IMR-90 (cell line): ENCODE measurements at regions not wholly inside any gene's neighbourhood (a gene's known extent, or its start where the extent isn't known, plus 50 kb on each side); places are given as distances from the start of the nearest gene placed in this dataset.

Experiments used
- ATAC-seq: fragments of 200-7000 bp; cut with Tn5 transposase; 2 replicates; pipeline ENCODE4 v1.9.1; 2020; ENCODE audit warnings: low read depth, mild to moderate bottlenecking, moderate library complexity
- BruUV-seq: library from RNA; stranded (reverse); fragments of 400-500 nt; replicated peaks from 2 replicates; lab custom pipeline; 2021; lab: Mats Ljungman, UMichigan
- CTCF ChIA-PET: fragments of 300-600 bp; formaldehyde crosslinking; extraction: SDS; loops from one replicate; lab custom pipeline; 2021; ENCODE audit warnings: antibody characterized with exemption; lab: Yijun Ruan, JAX
- POLR2A ChIA-PET: fragments of 300-600 bp; sonication (Branson Sonifier 250); formaldehyde crosslinking; loops from one replicate; lab custom pipeline; 2022; ENCODE audit warnings: antibody characterized with exemption; ENCODE audit not compliant: unreplicated experiment; lab: Charles Lee
- DNase-seq: peaks from one replicate; pipeline ENCODE4 v3.0.0; 2013
- H2AFZ ChIP-seq: replicated peaks from 2 replicates; pipeline ENCODE3; 2013; ENCODE audit warnings: low read length, mild to moderate bottlenecking; ENCODE audit not compliant: poor library complexity
- H2AK5ac ChIP-seq: 2 replicates; pipeline ENCODE4 v1.6.1; 2013; ENCODE audit warnings: low read depth, low read length, inconsistent platforms
- H2AK9ac ChIP-seq: replicated peaks from 2 replicates; pipeline ENCODE3; 2013; ENCODE audit warnings: mild to moderate bottlenecking, low read depth, low read length, moderate library complexity; ENCODE audit not compliant: poor library complexity
- H2BK120ac ChIP-seq: 2 replicates; pipeline ENCODE4 v1.6.1; 2013; ENCODE audit warnings: low read depth, low read length, inconsistent platforms
- H2BK15ac ChIP-seq: 3 replicates; pipeline ENCODE4 v1.6.1; 2013; ENCODE audit warnings: low read depth, low read length, inconsistent platforms
- H2BK20ac ChIP-seq: 2 replicates; pipeline ENCODE4 v1.6.1; 2013; ENCODE audit warnings: low read depth, mild to moderate bottlenecking, inconsistent platforms, low read length, moderate library complexity
- H2BK5ac ChIP-seq: 2 replicates; pipeline ENCODE4 v1.6.1; 2013; ENCODE audit warnings: mild to moderate bottlenecking, low read depth, low read length, inconsistent platforms; ENCODE audit not compliant: poor library complexity, severe bottlenecking
- H3K14ac ChIP-seq: replicated peaks from 2 replicates; pipeline ENCODE4 v1.6.1; 2013; ENCODE audit warnings: low read depth, low read length, inconsistent platforms
- H3K18ac ChIP-seq: 2 replicates; pipeline ENCODE4 v1.6.1; 2013; ENCODE audit warnings: low read depth, low read length, control low read depth
- H3K23ac ChIP-seq: 2 replicates; pipeline ENCODE4 v1.6.1; 2013; ENCODE audit warnings: low read depth, low read length, inconsistent platforms
- H3K27ac ChIP-seq: 2 replicates; pipeline ENCODE4 v1.5.1; 2013; ENCODE audit warnings: mild to moderate bottlenecking, control low read depth, low read length; ENCODE audit not compliant: insufficient read depth
- H3K27me3 ChIP-seq: 2 replicates; pipeline ENCODE4 v1.6.1; 2013; ENCODE audit warnings: low read length; ENCODE audit not compliant: control insufficient read depth, insufficient read depth
- H3K36me3 ChIP-seq: 2 replicates; pipeline ENCODE4 v1.6.1; 2013; ENCODE audit warnings: low read length, mixed read lengths; ENCODE audit not compliant: control insufficient read depth, insufficient read depth
- H3K4ac ChIP-seq: 2 replicates; pipeline ENCODE4 v1.6.1; 2013; ENCODE audit warnings: low read depth, low read length, inconsistent platforms
- H3K4me1 ChIP-seq: 2 replicates; pipeline ENCODE4 v1.6.1; 2013; ENCODE audit warnings: low read length, mixed read lengths; ENCODE audit not compliant: control insufficient read depth, insufficient read depth
- H3K4me2 ChIP-seq: 2 replicates; pipeline ENCODE4 v1.6.1; 2013; ENCODE audit warnings: low read depth, mild to moderate bottlenecking, control low read depth, low read length, moderate library complexity
- H3K4me3 ChIP-seq: 2 replicates; pipeline ENCODE4 v1.5.1; 2013; ENCODE audit warnings: low read depth, mild to moderate bottlenecking, control low read depth, low read length, moderate library complexity; ENCODE audit not compliant: insufficient read depth
- H3K56ac ChIP-seq: 2 replicates; pipeline ENCODE4 v1.6.1; 2013; ENCODE audit warnings: low read length, inconsistent platforms; ENCODE audit not compliant: insufficient read depth; ENCODE audit errors: extremely low read depth
- H3K79me1 ChIP-seq, 2 experiments: 2 replicates each; pipeline ENCODE4 v1.6.1; 2013; ENCODE audit warnings: low read length in 2 of 2, inconsistent platforms in 1 of 2, low read depth in 1 of 2
- H3K9ac ChIP-seq: 2 replicates; pipeline ENCODE4 v1.6.1; 2013; ENCODE audit warnings: low read depth, low read length, control low read depth
- H3K9me1 ChIP-seq: 2 replicates; pipeline ENCODE4 v1.6.1; 2013; ENCODE audit warnings: low read length, inconsistent platforms; ENCODE audit not compliant: insufficient read depth
- H3K9me3 ChIP-seq: 2 replicates; pipeline ENCODE4 v1.6.1; 2013; ENCODE audit warnings: low read length; ENCODE audit not compliant: control insufficient read depth, insufficient read depth
- H4K20me1 ChIP-seq: 2 replicates; pipeline ENCODE4 v1.6.1; 2013; ENCODE audit warnings: low read length, inconsistent platforms; ENCODE audit not compliant: insufficient read depth
- H4K5ac ChIP-seq: 2 replicates; pipeline ENCODE4 v1.6.1; 2013; ENCODE audit warnings: mild to moderate bottlenecking, low read depth, low read length, control low read depth
- H4K8ac ChIP-seq, 2 experiments: 2 replicates each; pipeline ENCODE4 v1.6.1; 2013; ENCODE audit warnings: low read depth in 2 of 2, low read length in 2 of 2, control low read depth in 1 of 2, inconsistent platforms in 1 of 2
- H4K91ac ChIP-seq: 2 replicates; pipeline ENCODE4 v1.6.1; 2013; ENCODE audit warnings: low read depth, low read length, inconsistent platforms; ENCODE audit not compliant: insufficient read depth
- BHLHE40 ChIP-seq: fragments of 150-350 bp; IDR thresholded peaks from 2 replicates; pipeline ENCODE4 v1.6.1; 2016; ENCODE audit warnings: mild to moderate bottlenecking, low read depth, low read length
- CEBPB ChIP-seq: IDR thresholded peaks from 2 replicates; pipeline ENCODE4 v1.6.1; 2012; ENCODE audit warnings: low read depth, low read length, improper control_type of control experiment
- CHD1 ChIP-seq: IDR thresholded peaks from 2 replicates; pipeline ENCODE4 v1.6.1; 2012; ENCODE audit warnings: low read depth, low read length, improper control_type of control experiment
- CTCF ChIP-seq: conservative IDR thresholded peaks from 2 replicates; pipeline ENCODE4 v1.5.1; 2012; ENCODE audit warnings: mild to moderate bottlenecking, low read depth, low read length, improper control_type of control experiment
- FOS ChIP-seq: fragments of 150-350 bp; IDR thresholded peaks from 2 replicates; pipeline ENCODE4 v1.6.1; 2016; ENCODE audit warnings: low read depth, low read length
- MAFK ChIP-seq: IDR thresholded peaks from 2 replicates; pipeline ENCODE4 v1.6.1; 2012; ENCODE audit warnings: low read depth, low read length, improper control_type of control experiment
- MAZ ChIP-seq: IDR thresholded peaks from 2 replicates; pipeline ENCODE4 v1.6.1; 2012; ENCODE audit warnings: low read depth, mild to moderate bottlenecking, low read length, improper control_type of control experiment, moderate library complexity, borderline replicate concordance
- MXI1 ChIP-seq: IDR thresholded peaks from 2 replicates; pipeline ENCODE4 v1.6.1; 2012; ENCODE audit warnings: low read depth, mild to moderate bottlenecking, low read length, moderate library complexity, borderline replicate concordance
- NFE2L2 ChIP-seq: fragments of 150-350 bp; IDR thresholded peaks from 2 replicates; pipeline ENCODE4 v1.6.1; 2016; ENCODE audit warnings: low read depth, mild to moderate bottlenecking, low read length
- POLR2A ChIP-seq: IDR thresholded peaks from 2 replicates; pipeline ENCODE4 v1.6.1; 2012; ENCODE audit warnings: mild to moderate bottlenecking, low read depth, low read length
- RAD21 ChIP-seq: IDR thresholded peaks from 2 replicates; pipeline ENCODE4 v1.6.1; 2012; ENCODE audit warnings: low read length, improper control_type of control experiment
- RCOR1 ChIP-seq: IDR thresholded peaks from 2 replicates; pipeline ENCODE4 v1.6.1; 2012; ENCODE audit warnings: mild to moderate bottlenecking, low read length, improper control_type of control experiment; ENCODE audit not compliant: insufficient replicate concordance
- RFX5 ChIP-seq: IDR thresholded peaks from 2 replicates; pipeline ENCODE4 v1.8.0; 2012; ENCODE audit warnings: low read depth, mild to moderate bottlenecking, low read length, moderate library complexity
- SMC3 ChIP-seq: fragments of 150-350 bp; IDR thresholded peaks from 2 replicates; pipeline ENCODE4 v1.6.1; 2016; ENCODE audit warnings: low read depth, mild to moderate bottlenecking, antibody characterized with exemption, low read length, moderate library complexity
- USF2 ChIP-seq: fragments of 150-350 bp; IDR thresholded peaks from 2 replicates; pipeline ENCODE4 v1.6.1; 2017; ENCODE audit warnings: mild to moderate bottlenecking, antibody characterized with exemption, low read length, low read depth
- WGBS, 2 experiments: methylation state at CpG; one replicate each; pipeline versions ENCODE4 v1.1.5 to v1.1.7; 2013; ENCODE audit warnings: missing lambda C conversion rate in 2 of 2; ENCODE audit not compliant: insufficient read length in 1 of 2; ENCODE audit errors: extremely low coverage in 2 of 2; 5-methylcytosine and 5-hydroxymethylcytosine counted together
- dilution Hi-C: fragments of 300-500 bp; cut with HindIII; formaldehyde crosslinking; loops from one replicate; pipeline ENCODE4 v1.14.3; 2018; ENCODE audit warnings: low sequenced_read_pairs; ENCODE audit not compliant: unreplicated experiment
- in situ Hi-C: fragments of 300-500 bp; cut with MboI; formaldehyde crosslinking; loops from 3 replicates; pipeline ENCODE4 v1.14.3; 2019; ENCODE audit warnings: low sequenced_read_pairs, inconsistent platforms, mixed read lengths
- intact Hi-C: fragments of 100-400 bp; cut with micrococcal nuclease; formaldehyde crosslinking; loops from 2 replicates; pipeline ENCODE4 v1.10.0; 2022
- TF ChIP-seq, protein P1 (sequence below): fragments of 150-350 bp; IDR thresholded peaks from 2 replicates; pipeline ENCODE4 v1.6.1; 2016; ENCODE audit warnings: low read depth, mild to moderate bottlenecking, low read length, moderate library complexity, borderline replicate concordance

DNA sequence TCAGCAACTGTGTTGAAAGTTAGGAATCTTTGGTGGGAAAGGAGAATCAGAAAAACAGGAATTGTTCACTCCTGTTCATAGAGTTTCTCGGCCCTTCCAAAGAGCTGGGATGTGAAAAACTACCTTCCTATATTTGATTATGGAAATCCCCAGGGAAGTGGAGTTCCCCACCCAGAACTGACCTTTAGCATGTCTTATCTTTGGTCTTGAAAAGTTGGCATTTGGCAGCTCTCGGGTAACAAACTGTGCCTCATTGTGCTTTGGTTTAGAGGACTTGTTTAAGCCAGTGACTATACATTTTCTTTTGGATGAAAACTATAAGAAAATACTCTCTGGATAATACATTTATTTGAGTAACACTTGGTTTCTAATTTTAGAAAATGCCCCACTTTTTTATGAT, 51.3 kb upstream of the CERS6 start:
- H3K4ac ChIP-seq = no peak overlapping the region
- no peak overlapping the region for H2BK15ac ChIP-seq
- no peak overlapping the region for H2AFZ ChIP-seq
- H4K5ac ChIP-seq = no peak overlapping the region
- no peak overlapping the region for H2BK5ac ChIP-seq
- H4K91ac ChIP-seq = no peak overlapping the region
- CTCF ChIA-PET = no interaction called here
- dilution Hi-C loops (no loop called here), intact Hi-C loops (no loop called here), in situ Hi-C loops (no loop called here)
- H3K27me3 ChIP-seq = no peaks in the 10 kb centered on the region; the same call in 1 of the 2 replicates
- no peak overlapping the region for H3K4me3 ChIP-seq
- no peaks in the 10 kb centered on the region for H3K79me1 ChIP-seq
- no peaks in the 10 kb centered on the region for H3K9me3 ChIP-seq
- DNase-seq (no peak), ATAC-seq (no peak)
- no peaks in the 10 kb centered on the region for H3K36me3 ChIP-seq
- WGBS, 2 experiments = no CpG with 5 or more reads among the region's 2 CpGs
- H2AK5ac ChIP-seq = no peak overlapping the region
- no peak overlapping the region for H3K23ac ChIP-seq
- no peak overlapping the region for H3K18ac ChIP-seq
- POLR2A ChIA-PET = no interaction called here
- no peak overlapping the region for H4K8ac ChIP-seq
- no peak overlapping the region for H3K56ac ChIP-seq
- H4K20me1 ChIP-seq = no peaks in the 10 kb centered on the region
- H2AK9ac ChIP-seq = no peak overlapping the region
- H3K9ac ChIP-seq = no peak overlapping the region
- no TSS peak for BruUV-seq
- no peaks in the 10 kb centered on the region for H3K9me1 ChIP-seq
- TF ChIP-seq CEBPB (no peak), NFE2L2 (no peak), BHLHE40 (no peak), RFX5 (no peak), POLR2A (no peak), CHD1 (no peak), USF2 (no peak), FOS (no peak), RAD21 (no peak), MAFK (no peak), SMC3 (no peak), RCOR1 (no peak), MXI1 (no peak), CTCF (no peak), MAZ (no peak)
- TF ChIP-seq, protein P1, sequence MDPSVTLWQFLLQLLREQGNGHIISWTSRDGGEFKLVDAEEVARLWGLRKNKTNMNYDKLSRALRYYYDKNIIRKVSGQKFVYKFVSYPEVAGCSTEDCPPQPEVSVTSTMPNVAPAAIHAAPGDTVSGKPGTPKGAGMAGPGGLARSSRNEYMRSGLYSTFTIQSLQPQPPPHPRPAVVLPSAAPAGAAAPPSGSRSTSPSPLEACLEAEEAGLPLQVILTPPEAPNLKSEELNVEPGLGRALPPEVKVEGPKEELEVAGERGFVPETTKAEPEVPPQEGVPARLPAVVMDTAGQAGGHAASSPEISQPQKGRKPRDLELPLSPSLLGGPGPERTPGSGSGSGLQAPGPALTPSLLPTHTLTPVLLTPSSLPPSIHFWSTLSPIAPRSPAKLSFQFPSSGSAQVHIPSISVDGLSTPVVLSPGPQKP = no peak
- H2BK20ac ChIP-seq = no peak overlapping the region
- H3K14ac ChIP-seq = no peak overlapping the region
- no peaks in the 10 kb centered on the region for H3K4me1 ChIP-seq
- H3K4me2 ChIP-seq = no peak overlapping the region
- no peak overlapping the region for H3K27ac ChIP-seq
- H2BK120ac ChIP-seq = no peak overlapping the region
